NB4 (cell line): ENCODE measurements at regions not wholly inside any gene's neighbourhood (a gene's known extent, or its start where the extent isn't known, plus 50 kb on each side); places are given as distances from the start of the nearest gene placed in this dataset.

ENCODE experiments used
- DNase-seq: peaks from one replicate; pipeline ENCODE4 v3.0.0; 2010; ENCODE audit warnings: low read depth
- H3K4me3 ChIP-seq: one replicate; pipeline ENCODE4 v1.5.1; 2011; ENCODE audit warnings: mild to moderate bottlenecking, low read depth, low read length, moderate library complexity
- MAX ChIP-seq: IDR thresholded peaks from 2 replicates; pipeline ENCODE4 v1.6.1; 2011; ENCODE audit warnings: low read depth, low read length
- MYC ChIP-seq: IDR thresholded peaks from 2 replicates; pipeline ENCODE4 v1.6.1; 2011; ENCODE audit warnings: low read depth, low read length
- POLR2A ChIP-seq: IDR thresholded peaks from 2 replicates; pipeline ENCODE4 v1.6.1; 2011; ENCODE audit warnings: mild to moderate bottlenecking; ENCODE audit not compliant: insufficient read length; ENCODE audit errors: extremely low read depth
- TF ChIP-seq, protein P1 (sequence below): IDR thresholded peaks from one replicate; pipeline ENCODE4 v1.5.1; 2012; ENCODE audit warnings: low read depth, low read length

DNA sequence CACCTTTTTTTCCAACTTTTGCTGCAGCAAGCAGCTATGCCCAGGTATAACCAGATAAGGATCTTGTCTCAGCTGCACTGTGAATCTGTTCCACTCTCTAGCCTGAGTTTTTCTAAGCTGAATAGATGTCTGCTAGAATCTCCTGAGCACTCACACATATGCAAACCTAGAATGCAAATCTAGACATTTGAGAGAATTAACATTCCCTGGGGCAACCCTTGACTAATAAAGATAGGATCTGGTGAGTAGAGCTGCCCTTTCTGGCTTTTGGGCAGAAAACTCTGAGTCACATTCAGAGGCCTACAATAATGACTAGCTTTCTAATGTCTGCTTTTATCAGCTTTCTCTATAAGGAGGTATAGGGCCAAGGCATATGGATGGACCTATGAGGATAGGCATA lies 61.4 kb upstream of the BARHL2 start:
- H3K4me3 ChIP-seq: no peak overlapping the region
- no peak for DNase-seq
- TF ChIP-seq MAX: no peak
- no peak for TF ChIP-seq MYC
- TF ChIP-seq, protein P1, sequence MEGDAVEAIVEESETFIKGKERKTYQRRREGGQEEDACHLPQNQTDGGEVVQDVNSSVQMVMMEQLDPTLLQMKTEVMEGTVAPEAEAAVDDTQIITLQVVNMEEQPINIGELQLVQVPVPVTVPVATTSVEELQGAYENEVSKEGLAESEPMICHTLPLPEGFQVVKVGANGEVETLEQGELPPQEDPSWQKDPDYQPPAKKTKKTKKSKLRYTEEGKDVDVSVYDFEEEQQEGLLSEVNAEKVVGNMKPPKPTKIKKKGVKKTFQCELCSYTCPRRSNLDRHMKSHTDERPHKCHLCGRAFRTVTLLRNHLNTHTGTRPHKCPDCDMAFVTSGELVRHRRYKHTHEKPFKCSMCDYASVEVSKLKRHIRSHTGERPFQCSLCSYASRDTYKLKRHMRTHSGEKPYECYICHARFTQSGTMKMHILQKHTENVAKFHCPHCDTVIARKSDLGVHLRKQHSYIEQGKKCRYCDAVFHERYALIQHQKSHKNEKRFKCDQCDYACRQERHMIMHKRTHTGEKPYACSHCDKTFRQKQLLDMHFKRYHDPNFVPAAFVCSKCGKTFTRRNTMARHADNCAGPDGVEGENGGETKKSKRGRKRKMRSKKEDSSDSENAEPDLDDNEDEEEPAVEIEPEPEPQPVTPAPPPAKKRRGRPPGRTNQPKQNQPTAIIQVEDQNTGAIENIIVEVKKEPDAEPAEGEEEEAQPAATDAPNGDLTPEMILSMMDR: no peak
- no peak for TF ChIP-seq POLR2A

- no peak overlapping the region for H3K4me3 ChIP-seq
- no peak for DNase-seq
- no peak for TF ChIP-seq MYC
- no peak for TF ChIP-seq POLR2A
- TF ChIP-seq, protein P1: no peak
- no peak for TF ChIP-seq MAX
These were observed 56.7 kb upstream of the BARHL2 start for GRCh38 chr1:90773812-90774211.

- no peak for DNase-seq
- TF ChIP-seq POLR2A: no peak
- no peak for TF ChIP-seq MAX
- no peak for TF ChIP-seq MYC
- TF ChIP-seq, protein P1: no peak
- H3K4me3 ChIP-seq: no peak overlapping the region
These were observed 51.7 kb upstream of the BARHL2 start for GRCh38 chr1:90768826-90769225.

DNA sequence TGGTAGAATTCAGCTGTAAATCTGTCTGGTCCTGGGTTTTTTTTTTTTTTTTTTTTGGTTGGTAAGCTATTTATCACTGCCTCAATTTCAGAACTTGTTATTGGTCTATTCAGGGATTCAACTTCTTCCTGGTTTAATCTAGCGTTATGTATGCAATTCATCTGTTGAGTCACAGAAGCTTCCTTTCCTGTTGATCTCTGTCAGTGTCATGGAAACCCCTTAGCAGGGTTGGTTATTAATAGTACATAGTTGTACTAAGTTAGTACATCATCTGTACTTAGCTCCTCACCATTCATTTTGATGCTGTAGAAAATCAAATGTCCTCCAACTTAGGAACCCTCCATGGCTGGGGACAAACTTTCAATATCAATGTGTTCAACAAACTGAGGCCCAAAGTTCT lies 51.0 kb upstream of the BARHL2 start:
- no peak for DNase-seq
- H3K4me3 ChIP-seq: no peak overlapping the region
- TF ChIP-seq MAX: no peak
- TF ChIP-seq, protein P1: no peak
- no peak for TF ChIP-seq MYC
- no peak for TF ChIP-seq POLR2A
